Fibroblast of villous mesenchyme (primary cell): ENCODE measurements at regions not wholly inside any gene's neighbourhood (a gene's known extent, or its start where the extent isn't known, plus 50 kb on each side); places are given as distances from the start of the nearest gene placed in this dataset.

Experiments
- DNase-seq: peaks from one replicate; pipeline ENCODE4 v3.0.0-alpha.2; 2010; ENCODE audit warnings: low read depth
- H3K4me3 ChIP-seq: 2 replicates; pipeline ENCODE4 v1.5.1; 2011; ENCODE audit warnings: low read depth, mild to moderate bottlenecking, low read length
- CTCF ChIP-seq: IDR thresholded peaks from 2 replicates; pipeline ENCODE4 v1.5.1; 2012; ENCODE audit warnings: low read depth, mild to moderate bottlenecking, low read length; ENCODE audit not compliant: insufficient read depth

DNA sequence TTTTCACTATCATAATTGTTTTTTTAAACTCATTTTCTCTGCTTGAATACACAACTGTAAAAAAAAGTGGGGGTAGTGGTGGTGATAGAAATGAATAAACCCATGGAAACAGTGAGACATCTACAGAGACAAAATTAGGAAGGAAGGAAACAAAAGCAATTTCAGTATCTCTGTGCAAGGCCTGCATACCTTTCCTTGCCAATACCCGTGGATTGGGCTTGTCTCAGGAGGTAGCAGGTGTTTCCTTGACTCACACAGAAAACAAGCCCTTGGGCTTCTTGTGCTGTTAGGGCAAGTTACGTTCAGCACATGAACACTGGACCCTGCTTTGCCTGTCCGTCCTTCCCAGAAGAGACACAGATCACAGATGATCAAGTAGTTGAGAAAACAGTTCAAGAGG is 372.2 kb downstream of the ZSWIM6 start:
- TF ChIP-seq CTCF: no peak
- H3K4me3 ChIP-seq: no peak overlapping the region
- no peak for DNase-seq

- no peak for DNase-seq
- H3K4me3 ChIP-seq: no peak overlapping the region
- no peak for TF ChIP-seq CTCF
These were observed 374.7 kb downstream of the ZSWIM6 start for GRCh38 chr5:61706751-61707150.

- TF ChIP-seq CTCF: no peak
- DNase-seq: no peak
- no peak overlapping the region for H3K4me3 ChIP-seq
These were observed 387.1 kb downstream of the ZSWIM6 start for GRCh38 chr5:61719124-61719523.

DNA sequence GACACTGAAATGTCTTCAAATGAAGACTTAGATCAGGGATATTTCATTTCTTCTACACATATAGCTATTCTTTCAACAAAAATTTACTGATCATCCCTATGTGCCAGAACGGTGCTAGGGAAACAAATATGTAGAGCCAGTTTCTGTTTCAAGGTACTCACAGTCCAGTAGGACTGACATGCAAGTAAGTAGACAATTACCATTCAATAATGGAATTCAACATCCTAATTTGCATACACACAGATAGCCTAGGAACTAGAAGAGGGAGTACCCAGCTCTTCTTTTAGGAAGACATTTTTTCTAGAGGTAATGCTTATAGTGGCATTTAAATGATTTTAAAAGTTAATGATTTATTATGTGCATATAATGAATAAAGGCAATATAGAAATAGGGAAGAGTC is 388.8 kb downstream of the ZSWIM6 start:
- no peak overlapping the region for H3K4me3 ChIP-seq
- no peak for TF ChIP-seq CTCF
- DNase-seq: no peak

DNA sequence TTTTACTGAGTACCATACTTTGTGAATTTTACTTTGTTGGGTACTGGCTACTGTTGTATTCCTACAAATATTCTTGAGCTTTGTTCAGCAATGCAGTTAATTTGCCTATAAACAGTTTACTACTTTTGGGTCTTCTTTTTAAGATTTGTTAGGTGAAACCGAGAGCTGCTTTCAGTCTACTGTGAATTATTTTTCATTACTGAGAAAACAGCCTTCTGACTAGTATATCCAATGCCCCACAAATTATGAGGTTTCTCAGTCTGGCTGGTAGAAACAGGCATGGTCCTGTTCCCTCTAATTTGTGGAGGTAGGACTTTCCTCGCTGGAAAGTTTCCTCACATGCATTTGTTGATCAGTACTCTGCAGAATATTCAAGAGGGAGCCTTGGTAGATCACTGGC is 392.0 kb downstream of the ZSWIM6 start:
- TF ChIP-seq CTCF: no peak
- no peak overlapping the region for H3K4me3 ChIP-seq
- DNase-seq: no peak

GRCh38 chr5:61728287-61728686 is 396.2 kb downstream of the ZSWIM6 start:
- no peak for TF ChIP-seq CTCF
- no peak for DNase-seq
- H3K4me3 ChIP-seq: no peak overlapping the region

GRCh38 chr5:61730866-61731265 is 398.8 kb downstream of the ZSWIM6 start:
- no peak for DNase-seq
- no peak overlapping the region for H3K4me3 ChIP-seq
- TF ChIP-seq CTCF: no peak
